ENCODE measurements at regions not wholly inside any gene's neighbourhood (a gene's known extent, or its start where the extent isn't known, plus 50 kb on each side); places are given as distances from the start of the nearest gene placed in this dataset.
"Not testable (repeated sequence)": the region's sequence is repeated elsewhere in the genome, so short reads cannot be mapped to it uniquely, and the experiment has no call there.

DNA sequence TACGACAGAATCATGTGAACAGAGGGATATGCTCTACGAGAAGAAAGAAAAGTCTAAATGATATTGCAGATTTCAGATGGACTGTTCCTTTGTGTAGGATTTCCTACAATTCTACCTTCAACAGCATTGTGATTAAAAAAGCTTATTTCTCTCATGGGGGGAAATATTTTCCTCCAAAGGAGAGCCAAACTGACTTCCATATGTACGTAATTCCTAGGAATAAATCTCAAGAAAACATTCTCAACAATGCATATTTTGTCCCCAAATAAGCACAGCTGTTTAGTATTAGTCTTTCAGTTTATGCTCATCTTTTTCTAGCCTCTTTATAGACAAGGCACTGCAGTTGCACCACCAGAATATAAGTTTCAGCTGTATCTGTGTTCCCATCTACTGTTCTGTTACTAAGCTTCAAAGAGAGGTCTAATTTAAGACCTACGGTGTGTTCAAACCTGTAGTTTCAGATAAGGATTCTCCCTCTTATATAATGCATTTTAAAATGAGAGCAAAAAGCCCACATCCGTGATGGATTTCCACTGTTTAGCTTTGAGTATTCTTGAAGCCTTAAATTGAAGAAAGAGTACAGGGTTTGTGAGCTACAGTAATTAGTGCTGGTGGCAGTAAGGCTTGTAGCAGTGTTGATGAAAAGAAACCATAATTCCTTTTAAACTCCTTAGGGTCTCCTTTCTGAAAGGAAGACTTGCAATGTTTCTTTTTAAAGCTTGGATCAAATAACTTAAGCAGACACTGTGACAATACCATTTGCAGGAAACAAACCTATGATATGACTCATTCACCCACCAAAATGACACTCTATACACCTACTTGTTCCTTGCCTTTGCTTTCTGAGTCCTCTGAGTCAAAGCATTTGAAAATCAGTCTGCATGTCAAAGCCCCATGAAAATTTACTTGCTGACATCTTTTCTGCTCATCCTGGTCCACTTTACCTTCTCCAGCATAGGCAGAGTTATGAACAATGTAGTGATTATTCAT, 754.1 kb downstream of the NOVA1 start:
- DNase-seq, result no peak

DNA sequence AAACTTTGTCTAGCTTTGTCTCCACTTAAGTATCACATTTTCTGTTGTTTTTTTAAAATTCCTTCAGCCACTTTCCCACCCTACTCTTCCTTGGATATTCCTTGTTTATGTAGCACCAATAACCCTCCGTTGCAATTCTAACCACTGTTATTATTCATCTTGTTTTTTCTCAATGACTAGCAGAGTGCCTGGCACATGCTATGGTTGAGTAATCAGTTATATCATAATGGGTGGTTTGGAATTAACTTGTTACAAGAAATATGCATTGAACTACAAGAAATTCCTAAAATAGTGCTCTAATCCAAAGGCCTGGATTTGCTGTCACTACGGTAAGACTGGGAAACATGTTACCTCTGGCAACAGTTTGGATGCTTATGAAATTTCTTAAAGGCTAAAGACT, 756.6 kb downstream of the NOVA1 start:
- DNase-seq, result no peak

DNA sequence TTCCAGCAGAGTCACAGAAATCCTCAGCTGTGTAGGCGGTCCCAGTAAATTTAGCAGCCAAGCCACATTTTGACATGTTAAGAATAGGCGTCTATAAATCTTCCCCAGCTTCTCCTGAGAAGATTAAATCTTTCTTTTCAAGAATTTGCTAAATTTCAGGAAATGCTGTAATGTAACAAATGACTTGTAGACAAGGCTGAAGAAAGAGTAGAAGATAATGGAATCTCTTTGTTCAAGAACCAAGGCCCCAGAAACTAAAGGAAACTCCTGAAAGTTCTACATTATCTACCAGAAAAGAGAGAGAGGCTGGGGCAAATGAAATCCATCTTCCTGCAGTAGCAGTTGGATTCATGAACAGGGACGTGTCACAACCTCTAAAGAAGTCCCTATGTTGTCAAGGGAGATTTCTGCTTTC, 760.3 kb downstream of the NOVA1 start:
- no peak for DNase-seq

DNA sequence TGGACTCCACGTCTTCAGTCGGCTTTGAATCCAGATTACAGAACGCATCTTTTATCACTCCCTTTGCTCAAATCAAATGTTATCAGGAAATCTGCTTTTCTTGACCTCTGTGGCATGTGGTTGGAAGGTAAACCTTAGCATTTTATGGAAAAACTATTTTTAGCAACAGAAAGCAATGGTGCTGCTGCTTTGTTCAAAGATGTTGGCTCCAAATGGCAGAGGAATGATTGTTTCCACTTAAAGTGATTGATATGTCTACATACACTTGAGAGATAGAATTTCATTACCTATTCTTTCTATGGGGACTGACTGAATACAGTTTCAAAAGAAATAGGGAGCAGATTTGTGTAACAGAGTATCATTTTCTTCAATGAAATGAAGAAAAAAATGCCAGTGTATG, 761.2 kb downstream of the NOVA1 start:
- no peak for DNase-seq

DNA sequence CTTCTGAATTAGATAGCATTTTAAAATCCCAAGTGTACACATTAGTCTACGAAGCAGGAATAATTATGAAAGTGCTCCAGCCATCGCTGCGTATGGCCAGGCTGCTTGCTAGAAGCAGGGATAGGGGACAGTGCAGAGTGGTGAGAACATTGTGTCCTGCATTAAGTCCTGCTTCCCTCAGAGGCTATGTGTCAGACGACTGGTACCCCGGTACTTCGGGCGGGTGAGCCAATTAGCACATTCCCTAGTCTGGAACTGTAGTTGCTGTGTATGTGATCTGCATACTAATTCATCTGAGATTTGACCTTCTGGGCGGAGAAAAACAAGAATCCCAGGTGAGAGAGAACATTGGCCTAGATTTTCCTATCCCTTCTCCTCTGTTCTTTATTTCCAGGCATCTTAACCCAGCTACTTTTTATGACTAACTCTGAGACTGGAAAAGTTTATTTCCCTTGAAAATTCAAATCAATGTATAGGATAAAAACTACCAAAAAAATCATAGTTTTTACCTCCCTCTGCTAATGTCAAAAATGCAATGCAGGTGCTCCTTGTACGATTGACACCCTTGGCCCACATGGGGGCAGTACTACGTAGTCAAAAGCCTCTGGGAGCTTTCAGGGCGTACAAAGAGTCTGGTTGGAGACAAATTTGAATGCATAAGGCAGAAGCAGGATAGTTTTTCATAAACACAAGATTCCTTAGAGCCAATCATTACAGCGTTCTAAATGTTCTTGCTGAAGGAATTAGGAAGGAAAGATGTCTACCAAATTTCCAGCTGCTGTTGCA, 764.3 kb downstream of the NOVA1 start:
- DNase-seq, result peak; percentile 31

DNA sequence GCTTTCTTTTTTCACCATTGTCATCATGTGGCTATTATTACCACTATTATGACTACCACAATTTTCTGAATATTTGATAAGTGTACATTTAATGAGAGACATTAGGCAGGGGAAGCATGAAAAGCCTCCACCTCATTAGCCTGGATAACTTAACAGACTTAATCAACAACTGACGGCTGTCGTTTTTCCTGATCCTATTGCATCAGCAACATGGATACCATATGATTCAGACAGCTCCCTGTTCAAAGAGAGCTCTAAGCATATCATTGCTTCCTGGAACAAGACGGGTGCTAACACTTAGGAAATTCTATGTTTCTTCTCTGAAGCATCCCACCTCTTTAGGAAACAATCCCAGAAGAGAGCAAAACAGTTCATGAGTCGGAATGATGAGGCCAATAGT, 765.2 kb downstream of the NOVA1 start:
- DNase-seq, result no peak

DNA sequence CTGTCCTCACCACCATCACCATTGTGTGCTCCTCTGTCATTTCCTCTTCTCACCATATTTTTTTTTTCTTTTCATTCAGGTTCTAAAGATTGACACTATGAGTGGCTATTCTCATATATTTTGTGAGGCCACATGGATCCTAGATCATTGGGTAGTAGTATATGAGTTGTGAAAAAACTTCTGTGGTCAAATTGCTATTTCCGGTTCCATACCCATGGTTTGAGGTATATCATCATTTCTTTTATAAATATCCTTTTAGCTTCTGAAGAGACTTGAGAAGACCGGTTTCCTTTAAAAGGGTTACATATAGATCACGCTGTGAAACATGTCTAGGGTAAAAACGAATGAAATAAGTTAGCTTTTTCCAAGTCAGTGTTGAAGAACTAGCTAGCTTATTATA, 769.3 kb downstream of the NOVA1 start:
- DNase-seq, result no peak

DNA sequence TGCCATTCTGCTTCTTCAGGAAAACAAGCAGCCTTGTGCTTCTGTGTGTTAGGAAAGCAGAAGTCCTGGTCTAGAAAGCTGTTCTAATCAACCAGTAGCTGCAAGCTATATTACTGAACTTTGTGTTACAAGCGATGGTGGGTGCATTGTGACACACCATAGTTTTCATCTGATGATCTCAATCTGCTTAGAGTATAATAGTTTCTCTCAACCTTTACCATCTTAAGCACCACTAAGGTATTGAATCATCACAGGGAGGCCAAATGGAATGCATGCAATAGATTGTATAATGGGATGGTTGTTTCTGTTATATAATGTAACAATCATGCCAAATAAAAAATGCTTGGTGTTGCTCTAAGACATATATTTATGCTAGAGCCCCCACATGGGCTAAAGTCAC, 771.7 kb downstream of the NOVA1 start:
- no peak for DNase-seq

DNA sequence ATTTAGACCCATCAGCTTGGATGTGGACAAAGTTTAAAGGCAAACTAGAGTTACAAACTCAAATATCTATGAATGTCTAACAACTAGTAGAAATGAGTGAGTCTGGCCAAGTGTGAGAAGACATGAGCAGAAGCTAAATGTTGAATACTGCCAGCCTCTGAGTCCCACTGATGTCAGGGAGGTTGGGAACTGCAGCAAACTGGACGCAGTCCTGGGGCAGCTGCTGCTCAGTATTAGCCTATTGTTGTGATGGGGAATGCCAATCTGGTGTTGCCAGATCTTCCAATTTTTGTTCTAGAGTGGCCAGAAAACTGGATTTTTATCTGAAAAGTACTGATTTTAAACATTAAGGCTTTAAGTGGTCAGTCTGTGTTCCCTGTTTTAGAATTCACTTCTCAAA, 770.4 kb upstream of the STXBP6 start:
- no peak for DNase-seq

DNA sequence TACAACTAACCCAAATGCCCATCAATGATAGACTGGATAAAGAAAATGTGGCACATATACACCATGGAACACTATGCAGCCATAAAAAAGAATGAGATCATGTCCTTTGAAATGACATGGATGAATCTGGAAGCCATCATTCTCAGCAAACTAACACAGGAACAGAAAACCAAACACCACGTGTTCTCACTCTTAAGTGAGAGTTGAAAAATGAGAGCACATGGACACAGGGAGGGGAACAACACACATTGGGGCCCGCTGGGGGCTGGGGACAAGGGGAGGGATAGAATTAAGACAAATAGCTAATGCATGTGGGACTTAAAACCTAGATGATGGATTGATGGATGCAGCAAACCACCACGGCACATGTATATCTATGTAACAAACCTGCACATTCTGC, 764.7 kb upstream of the STXBP6 start:
- not testable (repeated sequence) for DNase-seq

DNA sequence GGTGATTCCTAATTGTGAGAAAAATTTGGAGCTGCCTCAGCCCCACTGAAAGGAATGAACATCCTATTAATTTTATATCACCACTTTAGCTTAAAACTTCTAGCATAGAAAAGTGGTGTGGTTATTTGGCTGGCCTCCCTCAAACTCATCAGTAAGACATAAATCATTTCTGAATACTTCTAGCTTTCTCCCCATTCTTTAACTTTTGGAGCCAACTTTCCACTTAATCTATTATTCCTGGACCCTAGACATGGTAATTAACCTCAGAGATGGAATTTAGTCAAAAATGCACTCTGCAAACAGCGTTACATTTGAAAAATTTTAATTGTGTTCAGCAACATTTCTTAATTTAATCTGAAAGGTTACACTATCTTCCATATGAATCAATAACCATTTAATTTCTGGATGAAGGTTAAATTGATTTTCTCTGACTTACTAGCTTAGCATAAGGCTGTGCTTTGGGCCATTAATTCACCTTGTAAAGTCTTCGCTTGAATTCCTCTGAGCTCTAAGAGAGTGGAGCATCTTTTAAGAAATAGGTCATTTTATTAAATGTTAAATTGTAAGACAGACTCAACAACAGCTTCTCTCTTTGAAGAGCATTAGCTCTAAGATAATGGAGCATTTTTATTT, 753.6 kb upstream of the STXBP6 start:
- no peak for DNase-seq

DNA sequence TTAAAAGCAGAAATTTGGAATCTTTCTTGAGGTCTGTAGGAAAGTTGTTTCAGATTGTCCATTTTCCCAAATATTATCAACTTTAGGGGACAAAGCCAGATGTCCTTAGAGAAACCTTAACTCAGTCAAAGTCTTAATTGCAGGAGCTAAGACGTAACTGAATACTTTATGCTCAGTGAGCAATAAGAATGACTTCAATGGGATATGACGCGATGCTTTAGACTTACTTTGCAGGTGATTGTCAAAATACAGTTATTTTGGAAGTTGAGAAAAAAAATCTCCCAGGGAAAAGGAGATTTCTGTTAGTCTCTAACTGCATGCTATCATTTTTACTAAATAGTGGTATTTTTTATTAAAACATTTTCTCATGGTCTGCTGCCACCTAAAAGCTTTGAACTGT, 750.9 kb upstream of the STXBP6 start:
- no peak for DNase-seq

DNA sequence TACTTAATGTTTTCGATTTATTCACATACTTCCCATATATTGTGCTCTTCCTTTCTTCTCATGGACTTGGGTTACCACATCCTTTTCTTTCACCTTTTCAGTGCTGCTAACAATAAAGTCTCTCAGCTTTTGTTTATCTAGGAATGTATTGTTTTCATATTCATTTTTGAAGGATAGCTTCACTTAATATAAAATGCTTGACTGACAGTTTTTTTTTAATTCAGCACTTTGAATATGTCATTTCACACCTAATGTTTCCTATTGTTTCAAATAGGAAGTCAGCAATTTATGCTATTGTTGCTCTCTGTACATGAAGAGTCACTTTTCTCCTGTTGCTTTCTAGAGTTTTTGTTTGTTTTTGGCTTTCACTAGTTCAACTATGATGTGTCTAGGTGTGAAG, 738.3 kb upstream of the STXBP6 start:
- no peak for DNase-seq

DNA sequence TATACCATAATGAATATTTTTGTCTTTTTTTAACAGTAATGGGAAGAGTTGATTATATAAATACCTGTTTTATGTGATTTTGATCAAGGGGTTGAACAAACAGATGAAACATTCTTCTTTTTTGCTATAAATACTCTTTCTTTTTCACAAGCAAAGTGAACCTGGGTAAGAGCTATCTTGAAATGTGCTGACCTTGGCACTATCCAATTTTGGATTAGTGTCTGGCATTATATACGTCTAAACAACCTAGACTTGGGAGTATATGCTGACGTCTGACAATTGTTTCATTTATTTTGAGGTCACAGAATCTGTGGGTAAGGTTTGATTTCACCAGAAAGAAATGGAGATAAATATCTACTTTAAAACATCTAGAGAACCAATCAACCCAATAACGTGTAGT, 716.0 kb upstream of the STXBP6 start:
- no peak for DNase-seq

DNA sequence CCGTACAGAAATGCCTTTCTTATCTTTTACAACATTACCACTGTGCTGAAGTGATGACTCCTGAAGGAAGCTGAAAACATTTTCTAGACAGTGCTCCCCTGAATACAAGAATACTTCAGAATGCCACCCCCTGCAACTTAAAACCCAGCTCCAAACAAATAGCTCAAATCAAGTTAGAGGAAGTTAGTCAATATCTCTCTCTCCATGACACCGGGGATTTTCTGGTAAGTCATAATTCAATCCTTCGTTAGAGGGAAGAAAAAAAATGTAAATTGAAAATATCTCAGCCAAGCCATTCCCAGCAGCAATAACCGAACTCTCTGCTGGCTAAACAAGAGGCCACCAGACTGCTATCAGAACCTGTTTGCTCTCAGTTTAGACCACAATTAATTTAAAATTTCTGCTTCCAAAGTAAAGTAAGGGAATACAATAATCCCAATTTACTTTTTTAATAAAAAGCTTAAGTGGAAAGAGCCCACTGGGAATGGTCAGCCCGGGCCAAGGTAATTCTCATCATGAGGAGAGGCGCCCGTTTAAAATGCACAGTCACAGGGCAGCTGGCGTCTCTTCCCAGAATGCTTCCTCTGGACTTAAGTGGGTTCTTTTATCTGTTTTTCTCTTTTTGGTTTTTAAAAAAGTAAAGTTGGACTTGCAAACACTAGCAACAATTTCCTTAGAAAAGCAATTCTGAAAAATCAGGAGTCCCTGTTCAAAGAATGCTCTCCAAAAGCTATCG, 710.1 kb upstream of the STXBP6 start:
- DNase-seq, result no peak

DNA sequence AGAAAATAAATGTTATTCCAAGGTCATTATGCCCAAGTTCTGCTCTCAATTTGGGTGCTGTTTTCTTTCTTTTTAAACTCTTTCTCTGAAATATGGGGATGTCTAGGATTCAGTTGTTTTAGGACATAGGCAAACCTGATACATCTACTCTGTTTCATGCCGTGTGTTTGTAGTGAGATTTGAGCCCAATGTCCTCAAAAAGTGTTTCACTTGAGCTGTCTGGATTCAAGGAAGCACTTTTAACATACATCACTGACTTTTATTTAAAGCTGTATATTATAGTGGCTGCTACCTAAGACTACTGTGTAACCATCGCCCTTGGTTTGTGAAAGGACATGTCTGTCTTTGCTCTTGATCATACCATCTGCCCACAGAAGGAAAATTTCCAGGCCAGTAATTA, 709.3 kb upstream of the STXBP6 start:
- peak; percentile 77 for DNase-seq

DNA sequence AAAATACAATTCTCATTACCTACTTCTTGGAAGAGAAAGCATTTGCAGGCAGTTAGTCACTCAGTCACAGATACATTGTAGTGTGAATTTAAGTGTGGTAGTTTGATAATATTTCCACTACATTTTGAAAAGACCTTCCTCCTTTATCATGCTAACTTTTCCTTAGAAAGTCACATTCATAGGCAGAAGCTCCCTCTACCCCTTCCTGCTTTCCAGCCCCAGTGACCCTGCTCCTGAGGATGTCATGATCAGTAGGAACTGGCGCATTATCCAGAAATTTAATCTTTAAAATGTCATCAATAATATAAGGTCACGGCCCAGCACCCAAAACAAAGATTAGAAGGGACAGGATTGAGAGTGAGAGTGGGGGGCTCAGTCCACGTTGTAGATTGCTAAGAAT, 707.4 kb upstream of the STXBP6 start:
- no peak for DNase-seq

DNA sequence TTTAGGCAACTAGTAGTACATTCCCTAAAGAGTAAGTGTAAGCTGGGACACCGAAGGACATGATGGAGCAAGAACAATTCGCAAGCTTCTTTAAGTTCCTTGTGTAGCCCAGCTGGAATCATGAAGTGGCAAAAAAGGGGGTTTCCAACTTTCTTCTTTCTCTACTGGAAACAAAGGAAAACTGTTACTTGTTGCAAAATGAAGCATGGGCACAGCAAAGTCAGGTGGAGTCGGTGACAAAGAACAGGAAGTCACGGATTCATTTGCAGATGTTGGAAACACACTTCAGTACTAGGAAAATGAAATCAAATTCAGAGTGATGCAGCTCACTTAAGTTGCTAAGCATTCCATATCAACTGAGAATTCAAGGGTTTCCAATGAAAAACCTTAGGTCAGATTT, 706.9 kb upstream of the STXBP6 start:
- no peak for DNase-seq

DNA sequence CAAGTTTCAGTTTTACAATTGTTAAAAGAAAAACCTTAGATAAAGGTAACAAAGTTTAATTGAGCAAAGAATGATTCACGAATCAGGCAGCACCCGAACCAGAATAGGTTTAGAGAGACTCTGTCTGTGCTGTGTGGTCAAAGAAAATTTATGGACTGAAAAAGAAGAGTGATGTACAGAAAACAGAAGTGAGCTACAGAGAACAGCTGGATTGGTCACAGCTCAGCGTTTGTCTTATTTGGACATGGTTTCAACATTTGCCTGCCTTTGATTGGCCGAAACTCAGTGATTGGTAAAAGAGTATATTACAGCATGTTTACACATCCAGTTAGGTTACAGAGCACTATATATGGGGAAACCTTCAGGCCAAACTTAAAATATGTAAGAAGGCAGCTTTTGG, 703.2 kb upstream of the STXBP6 start:
- no peak for DNase-seq

DNA sequence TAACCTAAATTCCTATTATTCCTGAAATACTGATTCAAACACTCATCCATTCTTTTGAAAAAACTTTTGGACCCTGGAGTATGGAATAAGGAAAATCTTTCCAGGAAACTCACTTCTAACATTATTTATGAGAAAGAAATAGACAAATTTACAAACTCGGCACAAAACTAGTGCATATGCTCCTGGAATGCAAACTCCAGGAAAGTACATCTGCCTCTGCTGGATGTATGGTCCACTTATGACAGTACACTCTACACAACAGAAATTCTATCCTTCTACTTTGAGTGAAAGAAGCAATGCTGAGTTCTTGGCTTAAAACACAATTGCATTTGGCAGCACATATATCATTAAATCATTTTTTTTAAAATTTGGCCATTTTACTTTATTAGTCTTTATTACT, 700.5 kb upstream of the STXBP6 start:
- DNase-seq, result no peak

All from NCI-H1694 (cell line).